ENCODE measurements at regions not wholly inside any gene's neighbourhood (a gene's known extent, or its start where the extent isn't known, plus 50 kb on each side); places are given as distances from the start of the nearest gene placed in this dataset.

DNA sequence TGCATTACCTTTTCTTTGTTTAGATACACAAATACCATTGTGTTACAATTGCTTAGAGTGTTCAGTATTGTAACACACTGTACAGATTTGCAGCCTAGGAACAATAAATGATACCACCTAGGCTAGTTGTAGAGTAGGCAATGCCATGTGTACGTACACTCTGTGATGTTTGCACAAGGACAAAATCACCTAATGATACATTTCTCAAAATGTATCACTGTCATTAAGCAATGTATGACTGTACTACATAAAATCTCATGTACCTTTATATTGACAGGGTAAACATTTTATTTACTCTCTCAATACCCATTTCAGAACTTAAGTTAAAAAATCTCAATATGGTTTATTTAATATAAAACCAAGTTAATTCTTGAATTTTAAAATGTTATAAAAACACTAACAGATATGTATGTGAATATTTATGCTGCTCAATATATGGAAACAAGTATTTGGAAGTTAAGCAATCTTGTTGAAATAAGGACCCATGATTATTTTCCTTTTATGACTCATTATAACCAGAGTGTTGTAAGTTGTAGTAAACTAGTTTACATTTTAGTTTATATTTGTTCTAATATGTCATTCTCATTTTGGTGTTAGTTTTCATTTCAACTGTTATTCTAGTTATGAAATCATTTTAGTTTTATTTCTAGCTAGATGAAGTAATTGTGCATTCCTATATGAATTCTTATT, 409.2 kb downstream of the TLL1 start:
- Mint-ChIP-seq H3K27ac (no peak overlapping the region), H3K27me3 (no peaks in the 10 kb centered on the region), H3K9me3 (no peaks in the 10 kb centered on the region), H3K4me3 (no peak overlapping the region), H3K4me1 (no peaks in the 10 kb centered on the region), H3K36me3 (ENCODE audit: low read depth) (no peaks in the 10 kb centered on the region)
- no peak for DNase-seq
- intact Hi-C loops (cut with micrococcal nuclease): no loop called here

DNA sequence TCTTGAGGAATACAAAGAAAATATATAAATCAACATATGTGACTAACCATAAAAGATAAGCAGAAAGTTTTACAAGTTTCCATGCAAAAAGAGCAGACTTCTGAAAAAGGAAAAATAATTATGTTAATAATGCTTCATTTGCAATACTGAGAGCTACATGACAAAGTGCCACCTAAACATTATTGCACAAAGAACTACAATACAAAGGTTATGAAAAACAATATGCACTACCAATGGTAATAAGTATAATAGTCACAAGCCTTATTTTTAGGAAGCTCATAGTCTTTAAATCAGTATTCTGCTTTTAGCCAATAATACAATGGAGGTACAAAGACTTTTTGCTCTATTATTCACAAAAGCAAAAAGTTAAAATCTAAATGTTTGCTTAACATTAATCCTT, 411.2 kb downstream of the TLL1 start:
- Mint-ChIP-seq H3K36me3 (ENCODE audit: low read depth) (no peaks in the 10 kb centered on the region), H3K9me3 (no peaks in the 10 kb centered on the region), H3K27me3 (no peaks in the 10 kb centered on the region), H3K4me1 (no peaks in the 10 kb centered on the region), H3K27ac (no peak overlapping the region), H3K4me3 (no peak overlapping the region)
- no peak for DNase-seq
- intact Hi-C loops (cut with micrococcal nuclease): no loop called here

DNA sequence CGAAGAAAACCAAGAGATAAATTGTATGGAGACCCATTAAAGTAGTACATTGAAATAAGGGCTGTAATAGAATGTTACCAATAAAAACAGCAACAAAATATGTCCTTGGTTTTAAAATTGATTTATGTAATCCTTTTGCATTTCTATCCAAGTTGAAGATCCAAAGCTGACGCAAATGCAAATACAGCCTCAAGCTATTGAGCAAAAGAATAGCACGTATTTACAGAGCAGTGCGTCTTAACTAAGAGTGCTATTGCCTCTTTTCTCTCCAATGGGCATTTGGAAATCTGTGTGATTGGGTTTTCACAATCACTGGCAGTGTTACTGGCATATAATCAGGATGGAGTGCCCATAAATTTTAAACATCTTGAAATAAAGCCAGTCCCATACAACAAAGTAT, 417.4 kb downstream of the TLL1 start:
- Mint-ChIP-seq H3K36me3 (ENCODE audit: low read depth) (no peaks in the 10 kb centered on the region), H3K4me3 (no peak overlapping the region), H3K27ac (no peak overlapping the region), H3K4me1 (no peaks in the 10 kb centered on the region), H3K9me3 (no peaks in the 10 kb centered on the region), H3K27me3 (no peaks in the 10 kb centered on the region)
- intact Hi-C loops (cut with micrococcal nuclease): no loop called here
- no peak for DNase-seq

DNA sequence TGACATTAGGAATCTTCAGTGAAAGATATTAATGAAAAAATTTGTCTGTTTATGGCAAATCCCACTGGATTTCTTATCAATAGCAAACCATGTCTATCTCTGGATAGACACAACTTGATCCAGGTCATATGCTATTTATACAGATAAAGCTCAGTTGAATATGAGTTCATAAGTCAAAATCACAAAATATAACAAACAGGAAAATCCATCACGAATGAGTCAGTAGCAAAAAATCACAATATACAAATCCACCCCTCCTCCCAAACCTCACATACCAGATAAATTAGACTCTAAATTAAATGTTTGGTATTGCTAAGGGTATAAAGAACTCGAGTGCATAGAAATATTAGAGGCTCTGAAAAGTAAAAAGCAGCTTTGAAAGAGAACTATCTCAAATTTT, 420.5 kb downstream of the TLL1 start:
- H3K27ac Mint-ChIP-seq: no peak overlapping the region
- intact Hi-C loops (cut with micrococcal nuclease): no loop called here
- H3K27me3 Mint-ChIP-seq: no peaks in the 10 kb centered on the region
- no peak for DNase-seq
- no peaks in the 10 kb centered on the region for H3K4me1 Mint-ChIP-seq
- no peaks in the 10 kb centered on the region for H3K36me3 Mint-ChIP-seq (ENCODE audit: low read depth)
- H3K4me3 Mint-ChIP-seq: no peak overlapping the region
- no peaks in the 10 kb centered on the region for H3K9me3 Mint-ChIP-seq

DNA sequence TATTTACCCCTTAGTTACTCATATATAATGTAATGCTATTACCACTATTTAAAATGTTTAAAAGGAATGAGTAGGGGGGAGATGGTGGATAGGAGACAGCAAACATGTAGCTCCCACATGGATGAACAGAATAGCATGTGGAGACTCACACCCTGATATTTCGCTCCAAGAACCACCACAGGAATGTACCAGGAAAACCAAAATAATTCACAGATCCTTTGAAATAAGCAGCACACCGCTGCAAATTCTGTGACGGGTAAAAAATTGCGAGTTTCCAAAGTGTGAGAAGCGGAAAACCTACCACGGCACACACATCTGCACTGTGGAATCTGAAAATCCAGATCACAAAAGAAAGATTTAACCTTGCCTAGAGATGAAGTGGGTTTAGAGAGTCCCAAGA, 428.2 kb downstream of the TLL1 start:
- H3K9me3 Mint-ChIP-seq: no peaks in the 10 kb centered on the region
- no peak overlapping the region for H3K4me3 Mint-ChIP-seq
- intact Hi-C loops (cut with micrococcal nuclease): no loop called here
- H3K4me1 Mint-ChIP-seq: no peaks in the 10 kb centered on the region
- no peaks in the 10 kb centered on the region for H3K36me3 Mint-ChIP-seq (ENCODE audit: low read depth)
- no peaks in the 10 kb centered on the region for H3K27me3 Mint-ChIP-seq
- no peak overlapping the region for H3K27ac Mint-ChIP-seq
- no peak for DNase-seq

DNA sequence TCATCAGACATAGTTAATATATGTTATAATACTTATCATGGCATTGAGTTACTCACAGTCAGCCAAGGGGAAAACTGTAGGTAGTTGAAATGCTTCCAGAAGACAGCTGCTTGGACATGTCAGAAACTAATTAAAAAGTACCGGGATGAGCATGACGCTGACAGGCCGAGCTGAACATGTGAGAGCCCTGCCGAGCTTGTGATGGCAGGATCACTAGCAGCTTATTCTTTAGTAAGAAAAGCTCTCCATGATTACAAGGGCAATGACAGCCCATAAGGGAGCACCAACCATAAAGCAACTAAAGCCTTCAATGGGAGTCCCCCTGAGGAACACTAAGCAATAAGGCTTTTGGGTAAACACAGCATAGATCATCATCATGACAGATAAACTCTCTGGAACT, 435.6 kb downstream of the TLL1 start:
- Mint-ChIP-seq H3K27ac (no peak overlapping the region), H3K36me3 (ENCODE audit: low read depth) (no peaks in the 10 kb centered on the region), H3K9me3 (no peaks in the 10 kb centered on the region), H3K4me1 (no peaks in the 10 kb centered on the region), H3K4me3 (no peak overlapping the region), H3K27me3 (no peaks in the 10 kb centered on the region)
- intact Hi-C loops (cut with micrococcal nuclease): no loop called here
- DNase-seq: no peak

DNA sequence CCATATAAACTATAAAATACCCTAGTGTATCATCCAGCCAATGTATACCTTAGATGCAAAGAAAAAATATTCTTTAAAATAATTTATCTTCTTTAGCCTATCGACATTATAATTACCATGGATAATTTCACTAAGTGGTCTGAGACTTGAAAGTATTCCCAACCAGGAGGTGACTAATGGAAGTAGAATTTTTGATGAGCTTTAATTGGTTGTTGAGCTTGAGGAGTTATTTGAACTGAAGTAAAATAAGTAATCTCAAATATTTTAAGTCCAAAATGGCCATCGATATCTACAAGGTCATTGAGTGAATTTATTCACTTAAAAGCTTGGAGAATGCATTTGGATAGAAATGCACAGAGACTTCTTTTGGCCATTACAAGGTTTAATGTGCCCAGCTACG, 436.2 kb downstream of the TLL1 start:
- no peaks in the 10 kb centered on the region for H3K36me3 Mint-ChIP-seq (ENCODE audit: low read depth)
- intact Hi-C loops (cut with micrococcal nuclease): no loop called here
- no peak overlapping the region for H3K4me3 Mint-ChIP-seq
- H3K27me3 Mint-ChIP-seq: no peaks in the 10 kb centered on the region
- H3K4me1 Mint-ChIP-seq: no peaks in the 10 kb centered on the region
- H3K27ac Mint-ChIP-seq: no peak overlapping the region
- no peak for DNase-seq
- no peaks in the 10 kb centered on the region for H3K9me3 Mint-ChIP-seq

DNA sequence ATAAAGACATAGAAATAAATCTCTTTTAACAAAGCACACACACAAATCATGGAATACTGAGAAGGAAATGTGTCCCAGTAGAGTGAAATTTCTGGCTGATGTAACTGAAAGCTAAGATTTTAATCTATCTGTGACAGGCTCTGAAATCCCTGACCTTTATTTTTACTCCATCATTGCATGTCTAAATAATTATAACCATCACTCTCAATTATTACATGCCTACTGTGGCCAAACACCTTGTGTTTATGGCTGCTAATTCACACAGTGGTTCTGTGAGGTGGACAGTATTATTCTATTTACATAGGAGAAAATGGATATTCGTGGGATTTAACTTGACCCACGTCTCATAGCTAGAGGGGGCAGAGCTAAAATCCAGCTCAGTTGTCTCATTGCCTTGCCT, 438.1 kb downstream of the TLL1 start:
- Mint-ChIP-seq H3K4me3 (no peak overlapping the region), H3K4me1 (no peaks in the 10 kb centered on the region), H3K27me3 (no peaks in the 10 kb centered on the region), H3K27ac (no peak overlapping the region), H3K36me3 (ENCODE audit: low read depth) (no peaks in the 10 kb centered on the region), H3K9me3 (no peaks in the 10 kb centered on the region)
- DNase-seq: no peak
- intact Hi-C loops (cut with micrococcal nuclease): no loop called here

DNA sequence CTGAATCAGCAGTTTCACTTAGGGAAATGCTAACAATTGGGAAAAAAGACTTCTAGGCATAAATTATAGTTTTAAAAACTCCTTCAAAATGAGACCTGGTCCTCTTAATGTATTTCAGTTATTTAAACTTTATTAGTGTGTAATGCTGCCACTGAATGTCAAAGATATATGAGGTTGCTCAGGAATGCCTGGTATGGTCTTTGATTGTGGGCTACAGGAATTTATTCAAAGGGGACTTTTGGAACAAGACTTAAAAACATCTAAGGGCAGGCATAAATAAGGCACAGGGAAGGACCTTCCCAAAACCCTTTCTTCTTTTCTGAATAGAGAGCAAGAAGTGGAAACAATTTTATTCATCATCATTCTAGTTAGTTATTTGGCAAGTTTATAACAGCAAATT, 439.1 kb downstream of the TLL1 start:
- no peaks in the 10 kb centered on the region for H3K36me3 Mint-ChIP-seq (ENCODE audit: low read depth)
- intact Hi-C loops (cut with micrococcal nuclease): no loop called here
- no peak for DNase-seq
- no peaks in the 10 kb centered on the region for H3K4me1 Mint-ChIP-seq
- no peak overlapping the region for H3K27ac Mint-ChIP-seq
- no peaks in the 10 kb centered on the region for H3K9me3 Mint-ChIP-seq
- no peaks in the 10 kb centered on the region for H3K27me3 Mint-ChIP-seq
- no peak overlapping the region for H3K4me3 Mint-ChIP-seq

DNA sequence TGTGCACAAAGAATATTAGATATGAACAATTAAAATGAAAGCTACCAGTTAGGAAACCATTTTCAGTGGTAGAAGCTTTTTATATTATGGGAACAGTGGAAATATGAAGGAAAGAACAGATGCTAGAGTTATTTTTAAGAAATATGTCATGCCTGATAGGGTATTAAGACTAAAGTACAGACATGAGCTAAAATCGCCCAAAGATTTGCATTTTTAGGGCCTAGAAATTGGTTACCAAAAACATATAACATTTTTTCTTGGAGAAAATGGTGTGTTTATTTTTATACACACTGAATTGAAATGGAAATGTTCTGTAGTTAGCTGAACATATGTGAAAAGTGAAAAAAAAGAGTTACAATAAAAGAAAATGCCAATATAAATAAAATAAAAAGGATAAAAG, 441.9 kb downstream of the TLL1 start:
- Mint-ChIP-seq H3K4me3 (no peak overlapping the region), H3K4me1 (no peaks in the 10 kb centered on the region), H3K36me3 (ENCODE audit: low read depth) (no peaks in the 10 kb centered on the region), H3K9me3 (no peaks in the 10 kb centered on the region), H3K27me3 (no peaks in the 10 kb centered on the region), H3K27ac (no peak overlapping the region)
- no peak for DNase-seq
- intact Hi-C loops (cut with micrococcal nuclease): no loop called here

DNA sequence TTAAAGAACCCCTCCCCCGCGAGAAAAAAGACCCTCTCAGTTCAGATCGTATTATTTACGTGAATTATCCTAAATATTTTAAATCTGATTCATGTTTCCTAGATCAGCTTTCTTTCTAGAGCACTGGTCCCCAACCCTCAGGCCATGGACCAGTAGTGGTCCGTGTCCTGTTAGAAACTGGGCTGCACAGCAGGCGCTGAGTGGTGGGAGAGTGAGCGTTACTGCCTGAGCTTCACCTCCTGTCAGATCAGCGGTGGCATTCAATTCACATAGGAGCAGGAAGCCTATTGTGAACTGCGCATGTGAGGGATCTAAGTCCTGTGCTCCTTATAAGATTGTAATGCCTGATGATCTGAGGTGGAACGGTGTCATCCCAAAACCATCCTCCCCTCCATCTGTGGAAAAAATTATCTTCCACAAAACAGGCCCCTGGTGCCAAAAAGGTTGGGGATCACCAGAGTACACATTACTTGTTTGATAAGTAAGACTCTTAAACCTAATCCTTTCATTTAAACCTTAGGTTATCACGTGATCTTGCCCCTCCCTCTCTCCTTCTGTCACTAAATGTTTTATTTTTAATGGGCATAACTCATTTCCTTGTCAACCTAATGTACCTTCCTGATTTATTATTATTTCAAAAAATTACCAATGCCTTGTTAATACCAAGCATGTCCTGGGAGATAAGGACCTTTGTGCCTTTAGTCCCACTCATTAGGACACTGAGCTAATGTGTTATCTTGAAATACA, 442.9 kb downstream of the TLL1 start:
- no peaks in the 10 kb centered on the region for H3K27me3 Mint-ChIP-seq
- DNase-seq: no peak
- no peaks in the 10 kb centered on the region for H3K9me3 Mint-ChIP-seq
- intact Hi-C loops (cut with micrococcal nuclease): no loop called here
- no peaks in the 10 kb centered on the region for H3K36me3 Mint-ChIP-seq (ENCODE audit: low read depth)
- H3K4me3 Mint-ChIP-seq: no peak overlapping the region
- H3K27ac Mint-ChIP-seq: no peak overlapping the region
- no peaks in the 10 kb centered on the region for H3K4me1 Mint-ChIP-seq

DNA sequence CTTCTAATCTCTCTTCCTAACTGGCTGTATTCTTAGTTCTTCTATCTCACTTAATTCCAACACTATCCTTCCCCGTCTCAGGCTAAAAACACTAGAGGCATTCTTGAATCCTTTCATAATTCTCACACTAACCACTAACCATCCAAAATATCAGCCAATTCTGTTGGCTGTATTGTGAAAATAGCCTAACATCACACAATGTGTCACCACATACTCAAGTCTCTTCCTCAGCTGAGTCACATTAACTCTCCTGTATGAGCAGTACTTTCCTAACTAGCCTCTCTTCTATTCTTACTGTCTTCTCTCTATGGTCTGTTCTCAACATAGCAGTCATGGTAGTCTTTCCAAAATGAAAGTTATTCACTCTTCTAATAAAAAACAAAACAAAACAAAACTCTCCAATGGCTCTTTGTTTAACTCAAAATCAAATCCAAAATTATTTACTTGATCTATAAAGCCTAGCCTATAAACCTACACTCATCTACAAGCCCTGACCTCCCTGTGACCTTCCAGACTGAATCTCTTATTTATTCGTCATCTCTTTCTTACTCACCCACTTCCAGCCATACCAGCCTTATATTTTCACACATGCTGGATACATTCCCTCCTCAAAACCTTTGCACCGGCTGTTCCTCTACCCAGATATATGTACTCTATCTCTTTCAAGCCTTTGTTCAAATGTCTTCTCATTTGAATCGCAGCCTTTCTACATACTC, 445.9 kb downstream of the TLL1 start:
- H3K9me3 Mint-ChIP-seq: no peaks in the 10 kb centered on the region
- intact Hi-C loops (cut with micrococcal nuclease): no loop called here
- no peaks in the 10 kb centered on the region for H3K4me1 Mint-ChIP-seq
- no peak for DNase-seq
- no peaks in the 10 kb centered on the region for H3K36me3 Mint-ChIP-seq (ENCODE audit: low read depth)
- no peak overlapping the region for H3K27ac Mint-ChIP-seq
- H3K27me3 Mint-ChIP-seq: no peaks in the 10 kb centered on the region
- H3K4me3 Mint-ChIP-seq: no peak overlapping the region

DNA sequence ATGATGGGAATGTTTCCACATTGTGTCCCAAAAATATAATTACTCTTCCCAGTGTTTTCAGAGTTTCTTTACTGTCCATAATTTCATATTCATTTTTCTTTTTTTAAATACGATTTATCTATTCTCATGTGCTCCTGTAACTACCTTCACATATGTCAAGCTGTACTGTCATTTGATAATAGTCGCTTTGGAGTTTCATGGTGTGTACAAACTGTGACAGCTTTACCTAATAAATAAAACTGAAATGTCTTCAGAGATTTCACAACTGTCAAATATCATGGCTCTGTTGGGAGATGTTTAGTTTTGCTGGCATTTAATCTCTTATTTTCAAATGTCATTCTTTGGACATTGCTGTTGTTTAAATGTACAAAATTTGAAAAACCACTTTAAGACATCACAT, 450.2 kb downstream of the TLL1 start:
- no peaks in the 10 kb centered on the region for H3K4me1 Mint-ChIP-seq
- no peak overlapping the region for H3K4me3 Mint-ChIP-seq
- H3K27me3 Mint-ChIP-seq: no peaks in the 10 kb centered on the region
- intact Hi-C loops (cut with micrococcal nuclease): no loop called here
- DNase-seq: no peak
- no peaks in the 10 kb centered on the region for H3K9me3 Mint-ChIP-seq
- H3K36me3 Mint-ChIP-seq (ENCODE audit: low read depth): no peaks in the 10 kb centered on the region
- H3K27ac Mint-ChIP-seq: no peak overlapping the region

DNA sequence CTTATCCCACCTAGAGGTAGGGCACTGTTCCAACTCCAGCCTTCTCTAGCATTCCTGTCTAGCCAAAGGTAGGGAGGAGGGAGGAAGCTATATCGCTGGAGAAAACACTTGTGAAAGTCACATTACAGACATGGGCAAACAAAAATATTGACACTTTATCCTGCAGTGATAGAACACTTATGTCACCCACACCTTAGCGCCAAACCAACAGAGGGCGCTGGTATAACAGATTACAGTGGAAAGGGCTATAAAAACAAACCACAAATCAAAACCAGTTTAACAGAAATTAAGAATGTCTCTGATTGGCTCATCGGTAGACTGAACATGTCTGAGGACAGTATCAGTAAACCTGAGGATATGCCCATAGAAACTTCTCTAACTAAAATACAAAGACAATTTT, 451.3 kb downstream of the TLL1 start:
- H3K9me3 Mint-ChIP-seq: no peaks in the 10 kb centered on the region
- H3K4me3 Mint-ChIP-seq: no peak overlapping the region
- H3K27ac Mint-ChIP-seq: no peak overlapping the region
- H3K27me3 Mint-ChIP-seq: no peaks in the 10 kb centered on the region
- no peaks in the 10 kb centered on the region for H3K36me3 Mint-ChIP-seq (ENCODE audit: low read depth)
- intact Hi-C loops (cut with micrococcal nuclease): no loop called here
- no peaks in the 10 kb centered on the region for H3K4me1 Mint-ChIP-seq
- DNase-seq: no peak
